HG02852 (cell line): ENCODE measurements at regions not wholly inside any gene's neighbourhood (a gene's known extent, or its start where the extent isn't known, plus 50 kb on each side); places are given as distances from the start of the nearest gene placed in this dataset.

ENCODE experiments used
- ATAC-seq: cut with Tn5 transposase; IDR thresholded peaks from one replicate; pipeline ENCODE4 v1.9.1; 2021; ENCODE audit warnings: mild to moderate bottlenecking, moderate library complexity; ENCODE audit not compliant: unreplicated experiment

- ATAC-seq: no peak
These were observed 133.5 kb upstream of the ONECUT1 start for GRCh38 chr15:52923626-52924025.

- no peak for ATAC-seq
These were observed 132.7 kb upstream of the ONECUT1 start for GRCh38 chr15:52922871-52923270.

GRCh38 chr15:52912172-52912571, 122.0 kb upstream of the ONECUT1 start:
- ATAC-seq: no peak

GRCh38 chr15:52893338-52893737, 103.2 kb upstream of the ONECUT1 start:
- no peak for ATAC-seq

- ATAC-seq: no peak
These were observed 89.8 kb upstream of the ONECUT1 start for GRCh38 chr15:52879904-52880303.

- no peak for ATAC-seq
These were observed 89.0 kb upstream of the ONECUT1 start for GRCh38 chr15:52879145-52879544.

- ATAC-seq: no peak
These were observed 87.0 kb upstream of the ONECUT1 start for GRCh38 chr15:52876991-52877663.

GRCh38 chr15:52872036-52872818, 82.1 kb upstream of the ONECUT1 start:
- no peak for ATAC-seq

- ATAC-seq: no peak
These were observed 79.9 kb upstream of the ONECUT1 start for GRCh38 chr15:52870015-52870414.

GRCh38 chr15:52866698-52867097, 76.6 kb upstream of the ONECUT1 start:
- no peak for ATAC-seq

- ATAC-seq: no peak
These were observed 72.5 kb upstream of the ONECUT1 start for GRCh38 chr15:52862677-52863076.

- ATAC-seq: no peak
These were observed 68.6 kb upstream of the ONECUT1 start for GRCh38 chr15:52858782-52859176.

GRCh38 chr15:52857937-52858781, 68.0 kb upstream of the ONECUT1 start:
- no peak for ATAC-seq

GRCh38 chr15:52857471-52857870, 67.3 kb upstream of the ONECUT1 start:
- ATAC-seq: no peak

GRCh38 chr15:52856286-52856685, 66.2 kb upstream of the ONECUT1 start:
- ATAC-seq: no peak

- ATAC-seq: no peak
These were observed 65.0 kb upstream of the ONECUT1 start for GRCh38 chr15:52855157-52855556.

- no peak for ATAC-seq
These were observed 54.7 kb upstream of the ONECUT1 start for GRCh38 chr15:52844823-52845222.
